ENCODE measurements at regions not wholly inside any gene's neighbourhood (a gene's known extent, or its start where the extent isn't known, plus 50 kb on each side); places are given as distances from the start of the nearest gene placed in this dataset.

DNA sequence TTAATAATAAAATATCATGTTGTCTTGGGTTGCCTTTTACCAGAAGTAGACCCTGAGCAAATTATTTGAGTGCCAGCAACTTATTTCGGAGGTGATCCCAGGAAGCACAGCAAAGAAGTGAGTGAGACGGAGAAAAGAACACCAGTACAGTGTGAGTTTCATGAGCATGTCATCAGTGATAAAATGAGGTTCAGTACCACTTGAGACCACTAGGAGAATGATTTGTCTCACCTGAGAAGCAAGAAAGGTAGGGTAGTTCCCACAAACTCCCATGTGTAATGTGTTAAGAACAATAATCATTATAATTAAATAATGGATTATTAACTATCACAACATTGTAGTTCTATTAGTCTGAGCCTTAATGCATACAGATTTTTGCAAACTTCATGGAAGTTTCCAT lies 112.8 kb upstream of the DMD start:
- no peak for DNase-seq (ENCODE audit: low read depth)
- TF ChIP-seq, protein P1, sequence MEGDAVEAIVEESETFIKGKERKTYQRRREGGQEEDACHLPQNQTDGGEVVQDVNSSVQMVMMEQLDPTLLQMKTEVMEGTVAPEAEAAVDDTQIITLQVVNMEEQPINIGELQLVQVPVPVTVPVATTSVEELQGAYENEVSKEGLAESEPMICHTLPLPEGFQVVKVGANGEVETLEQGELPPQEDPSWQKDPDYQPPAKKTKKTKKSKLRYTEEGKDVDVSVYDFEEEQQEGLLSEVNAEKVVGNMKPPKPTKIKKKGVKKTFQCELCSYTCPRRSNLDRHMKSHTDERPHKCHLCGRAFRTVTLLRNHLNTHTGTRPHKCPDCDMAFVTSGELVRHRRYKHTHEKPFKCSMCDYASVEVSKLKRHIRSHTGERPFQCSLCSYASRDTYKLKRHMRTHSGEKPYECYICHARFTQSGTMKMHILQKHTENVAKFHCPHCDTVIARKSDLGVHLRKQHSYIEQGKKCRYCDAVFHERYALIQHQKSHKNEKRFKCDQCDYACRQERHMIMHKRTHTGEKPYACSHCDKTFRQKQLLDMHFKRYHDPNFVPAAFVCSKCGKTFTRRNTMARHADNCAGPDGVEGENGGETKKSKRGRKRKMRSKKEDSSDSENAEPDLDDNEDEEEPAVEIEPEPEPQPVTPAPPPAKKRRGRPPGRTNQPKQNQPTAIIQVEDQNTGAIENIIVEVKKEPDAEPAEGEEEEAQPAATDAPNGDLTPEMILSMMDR (IDR thresholded peaks at IDR 0.05; ENCODE audit: control insufficient read depth, extremely low read depth, insufficient read depth) = no peak
- no peak overlapping the region for H3K4me3 ChIP-seq (ENCODE audit: low read depth, low read length)

DNA sequence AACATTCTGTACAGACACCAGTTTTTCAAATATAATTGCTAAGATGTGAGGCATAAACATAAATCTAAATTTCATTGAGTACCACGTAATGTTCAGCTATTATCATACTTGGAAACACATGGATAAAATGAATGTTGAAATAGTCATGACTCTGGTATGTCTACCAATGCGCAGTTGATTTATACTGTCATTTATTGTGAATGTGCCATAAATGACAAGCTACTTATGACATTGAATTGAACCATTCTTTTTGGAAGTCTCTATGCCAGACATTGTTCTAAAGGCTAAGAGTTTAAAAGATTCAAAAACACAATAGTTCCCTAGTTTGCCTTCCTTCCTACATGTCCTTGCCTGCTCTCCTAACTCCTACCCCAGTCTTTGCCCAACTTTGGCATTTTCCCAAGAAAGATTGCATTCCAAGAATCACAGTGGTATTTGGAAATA lies 96.6 kb upstream of the DMD start:
- TF ChIP-seq, protein P1 (IDR thresholded peaks at IDR 0.05; ENCODE audit: control insufficient read depth, extremely low read depth, insufficient read depth) = no peak
- DNase-seq (ENCODE audit: low read depth) = no peak

DNA sequence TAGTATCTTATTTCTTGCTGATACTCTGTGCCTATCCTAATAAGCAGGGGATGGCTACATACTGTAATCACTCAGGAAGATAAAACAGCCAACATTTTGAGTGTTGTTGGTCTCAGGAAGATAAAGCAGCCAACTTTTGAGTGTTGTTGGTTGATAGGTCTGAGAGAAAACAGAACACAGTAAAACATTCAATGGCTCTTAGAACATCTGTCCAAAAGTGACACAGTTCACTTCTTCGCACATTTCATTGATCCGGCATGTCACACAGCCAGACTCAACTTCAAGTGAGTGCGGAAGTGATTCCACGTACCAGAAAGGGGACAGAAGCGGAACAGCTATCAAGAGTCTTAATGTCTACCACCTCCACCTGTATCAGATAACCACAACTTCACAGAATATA lies 87.3 kb upstream of the DMD start:
- no peak overlapping the region for H3K4me3 ChIP-seq (ENCODE audit: low read depth, low read length)
- TF ChIP-seq, protein P1 (IDR thresholded peaks at IDR 0.05; ENCODE audit: control insufficient read depth, extremely low read depth, insufficient read depth) = no peak
- DNase-seq (ENCODE audit: low read depth) = no peak

More for the DNA sequence above, 96.6 kb upstream of the DMD start:
- H3K4me3 ChIP-seq (ENCODE audit: low read depth, low read length) = no peak overlapping the region

DNA sequence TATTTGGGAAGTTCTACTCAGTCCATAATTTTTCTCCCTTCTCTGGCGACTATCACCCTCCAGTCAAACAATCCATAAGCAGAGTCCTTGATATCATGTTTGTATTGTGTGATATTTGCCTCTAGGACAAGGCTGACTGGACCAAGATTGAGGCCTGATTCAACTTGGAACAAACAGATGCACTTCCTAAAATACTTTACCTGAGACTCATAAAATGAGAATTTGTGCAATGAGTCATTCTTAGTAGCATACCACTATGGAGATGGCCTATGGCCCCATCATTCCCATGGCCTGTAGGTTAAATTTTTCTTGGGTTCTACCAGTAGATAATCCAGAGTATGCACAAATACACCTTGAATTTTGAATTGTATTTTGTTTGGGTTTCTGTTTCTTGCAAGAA lies 74.2 kb upstream of the DMD start:
- H3K4me3 ChIP-seq (ENCODE audit: low read depth, low read length) = no peak overlapping the region
- DNase-seq (ENCODE audit: low read depth) = no peak
- TF ChIP-seq, protein P1 (IDR thresholded peaks at IDR 0.05; ENCODE audit: control insufficient read depth, extremely low read depth, insufficient read depth) = no peak

DNA sequence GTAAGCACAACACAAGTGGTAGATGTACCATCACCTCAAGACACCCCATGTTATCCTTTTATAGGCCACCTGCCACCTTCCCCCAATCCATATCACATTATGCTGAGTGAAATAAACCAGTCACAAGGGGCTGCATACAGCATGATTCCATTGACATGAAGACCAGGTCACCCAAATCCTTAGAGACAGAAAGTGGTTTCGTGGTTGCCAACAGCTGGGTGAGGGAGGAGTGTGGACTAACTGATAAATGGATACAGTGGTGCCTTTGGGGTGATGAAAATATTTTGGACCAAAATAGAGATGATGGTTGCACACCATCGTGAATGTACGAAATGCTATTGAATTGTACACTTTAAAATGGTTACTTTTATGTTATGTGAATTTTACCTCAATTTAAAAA lies 65.7 kb upstream of the DMD start:
- TF ChIP-seq, protein P1 (IDR thresholded peaks at IDR 0.05; ENCODE audit: control insufficient read depth, extremely low read depth, insufficient read depth) = no peak
- H3K4me3 ChIP-seq (ENCODE audit: low read depth, low read length) = no peak overlapping the region
- no peak for DNase-seq (ENCODE audit: low read depth)

DNA sequence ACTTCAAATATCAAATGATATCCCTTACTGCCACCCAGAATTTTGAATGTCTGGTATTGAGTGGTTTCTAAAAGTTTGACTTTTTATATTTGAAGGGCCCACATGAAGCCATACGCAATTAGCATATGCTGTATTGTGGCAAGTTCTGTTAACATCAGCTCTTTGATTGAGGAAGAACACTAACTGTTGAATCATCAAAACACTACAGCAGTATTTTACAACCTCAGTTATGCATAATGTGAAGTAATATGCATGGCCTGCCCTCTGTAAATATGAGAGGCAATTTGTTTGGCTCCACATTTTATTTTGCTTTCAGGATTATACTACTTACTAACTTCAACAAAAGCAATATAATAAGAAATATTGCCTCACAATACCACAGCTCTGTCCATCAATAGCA lies 62.2 kb upstream of the DMD start:
- TF ChIP-seq, protein P1 (IDR thresholded peaks at IDR 0.05; ENCODE audit: control insufficient read depth, extremely low read depth, insufficient read depth) = no peak
- no peak for DNase-seq (ENCODE audit: low read depth)
- H3K4me3 ChIP-seq (ENCODE audit: low read depth, low read length) = no peak overlapping the region

DNA sequence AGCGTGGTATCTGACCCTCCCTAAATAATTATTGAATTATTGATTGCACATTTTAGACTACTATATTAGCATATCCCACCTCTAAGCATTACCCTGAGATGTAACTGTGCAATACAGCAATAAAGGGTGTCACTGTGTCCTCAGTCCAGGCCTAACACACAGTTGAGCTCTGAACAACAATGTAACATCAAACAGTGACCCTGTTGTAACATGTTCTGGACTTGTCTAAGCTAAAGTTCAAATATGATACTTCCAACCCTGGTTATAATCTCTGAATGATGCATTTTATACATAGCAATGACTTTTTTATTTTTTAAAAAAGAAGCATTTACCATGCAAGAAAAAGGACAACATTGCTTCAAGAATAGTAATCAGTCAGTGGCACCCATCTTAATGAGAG lies 61.6 kb upstream of the DMD start:
- TF ChIP-seq, protein P1 (IDR thresholded peaks at IDR 0.05; ENCODE audit: control insufficient read depth, extremely low read depth, insufficient read depth) = no peak
- H3K4me3 ChIP-seq (ENCODE audit: low read depth, low read length) = no peak overlapping the region
- no peak for DNase-seq (ENCODE audit: low read depth)
